ENCODE measurements at regions not wholly inside any gene's neighbourhood (a gene's known extent, or its start where the extent isn't known, plus 50 kb on each side); places are given as distances from the start of the nearest gene placed in this dataset.

DNA sequence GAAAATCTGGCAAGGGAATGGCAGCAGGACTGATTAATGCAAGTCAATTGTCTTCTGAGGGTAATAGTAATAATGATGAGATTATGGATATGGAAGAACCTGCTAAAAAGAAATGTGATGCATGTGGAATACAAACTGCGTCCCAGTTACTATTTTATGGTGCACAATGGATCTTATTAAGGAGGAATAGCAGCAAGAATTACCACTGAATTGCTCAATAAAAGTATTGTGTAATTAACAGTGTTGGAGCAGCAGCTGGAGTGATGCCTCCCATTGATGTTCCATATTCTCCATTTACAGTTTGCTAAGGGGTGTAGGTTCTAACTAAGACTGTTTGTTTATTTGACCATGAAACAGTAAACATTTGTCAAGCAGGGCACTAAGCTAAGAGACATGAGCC, 167.9 kb downstream of the HRH4 start:
- ATAC-seq: no peak
- DNase-seq: no peak
- Mint-ChIP-seq H3K27me3 (peaks cover 6% of the 10 kb centered on the region), H3K9me3 (ENCODE audit: low read depth) (no peaks in the 10 kb centered on the region), H3K27ac (no peak overlapping the region), H3K36me3 (ENCODE audit: low read depth) (no peaks in the 10 kb centered on the region), H3K4me1 (no peaks in the 10 kb centered on the region), H3K4me3 (no peak overlapping the region)
- CTCF ChIA-PET: no interaction called here
- POLR2A ChIA-PET: no interaction called here
- intact Hi-C loops (cut with DNase I, micrococcal nuclease): no loop called here

DNA sequence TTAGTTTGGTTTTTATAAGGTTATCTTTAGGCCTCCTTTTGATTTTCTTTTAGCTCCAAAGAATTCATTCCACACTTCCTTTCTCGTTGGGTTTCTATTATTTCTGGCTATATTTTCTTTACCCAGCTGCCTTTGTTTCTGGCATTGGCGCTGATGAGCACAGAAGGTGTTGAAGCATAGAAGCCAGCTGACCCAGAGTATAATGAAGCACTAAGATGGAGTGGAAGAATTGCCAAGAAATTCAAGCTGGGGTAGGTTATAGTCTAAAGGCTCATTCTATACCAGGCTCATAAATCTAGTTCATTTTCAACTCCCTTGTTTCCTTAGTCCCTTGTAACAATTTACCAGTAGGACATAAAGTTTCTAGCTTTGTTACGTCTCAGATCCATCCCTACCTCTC, 169.5 kb downstream of the HRH4 start:
- H3K4me1 Mint-ChIP-seq: no peaks in the 10 kb centered on the region
- ATAC-seq (no peak), DNase-seq (no peak)
- H3K36me3 Mint-ChIP-seq (ENCODE audit: low read depth): no peaks in the 10 kb centered on the region
- no peak overlapping the region for H3K4me3 Mint-ChIP-seq
- no peak overlapping the region for H3K27ac Mint-ChIP-seq
- intact Hi-C loops (cut with DNase I, micrococcal nuclease): loop anchor here in 1 of 2 experiments (2.0 kb wide), 1 partner anchor 19 kb away; no protein-coding TSS in a partner anchor
- POLR2A ChIA-PET: no interaction called here
- H3K27me3 Mint-ChIP-seq: peaks cover 6% of the 10 kb centered on the region
- H3K9me3 Mint-ChIP-seq (ENCODE audit: low read depth): no peaks in the 10 kb centered on the region
- CTCF ChIA-PET: interaction anchor here (0.7 to 0.9 kb wide), 3 partner anchors 24 to 453 kb away, joined by 3 read pairs; no protein-coding TSS in a partner anchor

DNA sequence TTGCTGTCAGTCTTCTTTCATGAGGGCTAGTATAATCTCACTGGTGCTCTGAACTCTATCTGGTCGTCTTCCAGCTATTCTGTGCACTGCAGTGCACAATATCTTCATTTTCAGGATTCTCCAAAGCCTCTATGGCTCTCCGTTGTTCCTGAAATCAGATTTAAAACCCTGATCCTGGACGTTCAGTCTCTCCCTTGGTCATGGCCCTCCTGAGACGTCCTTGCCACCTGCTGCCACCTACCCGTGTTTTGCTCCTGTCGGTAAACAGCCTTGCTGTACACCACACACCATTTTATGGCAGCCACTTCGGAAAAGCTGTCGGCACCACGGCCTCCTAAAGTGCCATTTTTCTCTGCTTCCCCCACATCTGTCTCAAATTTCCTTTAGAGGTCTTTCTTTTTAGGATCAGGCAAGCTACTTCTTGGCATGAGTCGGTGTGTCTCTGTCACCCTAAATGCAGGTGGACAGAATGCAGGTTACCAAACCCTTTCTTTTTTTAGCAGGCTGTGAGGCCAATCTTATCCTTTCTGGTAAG, 170.0 kb downstream of the HRH4 start:
- intact Hi-C loops (cut with DNase I, micrococcal nuclease): loop anchor here in 1 of 2 experiments (2.0 kb wide), 1 partner anchor 20 kb away; no protein-coding TSS in a partner anchor
- H3K9me3 Mint-ChIP-seq (ENCODE audit: low read depth): no peaks in the 10 kb centered on the region

DNA sequence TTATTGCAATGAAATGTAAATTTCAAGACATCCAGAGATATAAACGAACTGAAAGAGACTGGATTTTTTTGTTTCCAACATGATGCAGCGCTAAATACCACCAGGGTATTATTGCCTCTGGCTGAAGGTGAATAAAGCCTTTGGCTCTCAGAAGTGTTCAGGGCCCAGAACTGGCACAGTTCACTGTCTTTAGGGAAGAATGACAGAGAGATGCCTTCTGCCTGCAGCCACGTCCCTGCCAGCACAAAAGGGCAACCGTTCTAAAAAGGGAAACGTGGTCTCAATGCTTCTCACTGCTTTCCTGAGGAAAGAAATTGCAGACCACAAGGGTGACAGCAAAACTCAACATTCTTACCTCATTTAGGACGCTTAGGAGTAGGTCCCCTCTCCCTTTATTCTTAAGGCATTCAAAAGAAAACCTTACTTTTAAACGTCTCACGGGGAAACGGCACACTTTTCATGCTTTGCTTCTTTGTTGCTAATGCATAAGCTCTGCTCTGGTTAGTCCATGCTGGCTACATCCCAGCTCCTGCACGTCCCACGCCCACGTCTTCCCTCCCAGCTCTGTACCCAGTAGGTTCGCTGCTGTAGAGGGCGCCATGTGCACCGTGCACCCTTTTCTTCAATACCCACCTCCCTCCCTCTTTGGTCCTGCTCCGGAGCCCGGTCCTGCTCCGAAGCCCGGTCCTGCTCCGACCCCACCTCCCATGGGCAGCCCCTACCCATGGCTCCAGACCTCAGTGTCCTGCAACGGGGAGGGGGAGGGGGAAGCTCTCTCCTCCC, 171.0 kb downstream of the HRH4 start:
- intact Hi-C loops (cut with DNase I, micrococcal nuclease): loop anchor here in 1 of 2 experiments (2.0 kb wide), 1 partner anchor 21 kb away; no protein-coding TSS in a partner anchor
- H3K36me3 Mint-ChIP-seq (ENCODE audit: low read depth): no peaks in the 10 kb centered on the region
- POLR2A ChIA-PET: no interaction called here

More for the DNA sequence above, 170.0 kb downstream of the HRH4 start:
- ATAC-seq (no peak), DNase-seq (no peak)
- Mint-ChIP-seq H3K36me3 (ENCODE audit: low read depth) (no peaks in the 10 kb centered on the region), H3K27me3 (peaks cover 6% of the 10 kb centered on the region), H3K4me3 (no peak overlapping the region), H3K4me1 (no peaks in the 10 kb centered on the region), H3K27ac (no peak overlapping the region)
- ChIA-PET CTCF (interaction anchor here (0.6 to 0.9 kb wide), 4 partner anchors 23 to 453 kb away, joined by 3 read pairs; no protein-coding TSS in a partner anchor), POLR2A (no interaction called here)

DNA sequence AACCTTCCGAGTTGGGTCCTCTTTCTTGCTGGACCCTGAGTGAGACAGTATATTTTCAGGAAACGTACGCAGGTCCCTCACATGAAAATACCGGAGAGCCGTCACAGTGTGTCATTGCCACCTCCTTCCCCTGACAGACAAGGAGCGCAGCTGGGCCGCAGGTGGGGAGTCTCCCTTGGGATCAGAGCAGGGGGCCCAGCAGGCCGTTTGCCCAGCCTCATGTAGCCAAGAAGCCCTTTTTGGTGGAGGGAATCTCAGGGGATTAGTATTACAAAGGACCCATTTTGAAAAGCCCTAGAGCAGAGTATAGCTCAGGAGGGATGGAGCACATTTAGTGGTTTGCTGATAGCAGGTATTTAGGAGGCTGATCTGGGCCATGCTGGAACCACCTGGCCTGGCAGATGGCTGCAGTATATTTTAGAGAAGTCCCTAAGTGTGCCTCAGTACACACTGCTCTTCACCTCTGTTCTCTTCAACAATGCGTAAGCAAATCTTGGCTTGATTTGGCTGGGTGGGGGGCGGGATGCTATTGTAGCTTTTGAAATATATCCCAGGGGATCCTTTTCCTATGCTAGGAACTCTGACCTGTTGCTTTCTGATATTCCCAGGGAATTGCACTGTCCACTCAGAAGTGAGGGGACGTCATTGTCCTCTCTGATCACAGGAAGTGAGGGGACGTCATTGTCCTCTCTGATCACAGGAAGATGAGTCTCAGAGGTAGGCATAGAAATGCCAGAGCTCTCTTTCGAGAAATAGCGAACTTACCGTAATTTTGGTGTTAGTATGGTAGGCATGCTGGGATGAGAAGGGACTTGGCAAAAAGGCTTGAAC, 171.9 kb downstream of the HRH4 start:
- POLR2A ChIA-PET: no interaction called here
- intact Hi-C loops (cut with DNase I, micrococcal nuclease): no loop called here
- no peaks in the 10 kb centered on the region for H3K36me3 Mint-ChIP-seq (ENCODE audit: low read depth)
- no peaks in the 10 kb centered on the region for H3K4me1 Mint-ChIP-seq
- CTCF ChIA-PET: no interaction called here
- ATAC-seq (no peak), DNase-seq (no peak)
- no peaks in the 10 kb centered on the region for H3K9me3 Mint-ChIP-seq (ENCODE audit: low read depth)
- H3K27ac Mint-ChIP-seq: no peak overlapping the region
- peaks cover 2% of the 10 kb centered on the region for H3K27me3 Mint-ChIP-seq
- no peak overlapping the region for H3K4me3 Mint-ChIP-seq

More for the DNA sequence above, 171.0 kb downstream of the HRH4 start:
- no peaks in the 10 kb centered on the region for H3K9me3 Mint-ChIP-seq (ENCODE audit: low read depth)
- CTCF ChIA-PET: interaction anchor here (0.6 kb wide), 1 partner anchor 229 kb away, joined by 3 read pairs; no protein-coding TSS in a partner anchor
- no peaks in the 10 kb centered on the region for H3K27me3 Mint-ChIP-seq
- H3K4me3 Mint-ChIP-seq: no peak overlapping the region
- DNase-seq: peak; percentile 11
- H3K4me1 Mint-ChIP-seq: no peaks in the 10 kb centered on the region
- no peak for ATAC-seq
- H3K27ac Mint-ChIP-seq: no peak overlapping the region

DNA sequence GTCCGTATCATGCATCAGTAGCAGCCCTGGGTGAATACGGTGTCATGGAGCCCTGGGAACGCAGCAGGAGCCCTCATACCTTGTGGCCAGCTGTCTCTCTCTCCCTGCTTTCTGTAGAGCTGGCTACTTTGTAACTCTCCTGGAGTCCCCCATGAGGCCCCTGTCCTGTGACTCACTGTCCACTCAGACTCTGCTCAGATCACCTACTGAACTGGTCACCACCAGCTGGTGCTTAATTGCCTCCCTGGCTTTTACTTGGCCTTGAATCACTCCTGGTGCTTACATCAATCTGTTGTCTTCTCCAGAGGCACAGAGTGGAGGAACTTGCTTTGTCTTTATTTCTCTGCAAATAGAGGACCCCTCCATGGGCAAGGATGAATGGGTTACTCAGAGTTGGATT, 172.7 kb downstream of the HRH4 start:
- CTCF ChIA-PET: interaction anchor here (0.6 kb wide), 1 partner anchor 144 kb away, joined by 3 read pairs; no protein-coding TSS in a partner anchor
- no peak overlapping the region for H3K27ac Mint-ChIP-seq
- DNase-seq: no peak
- peaks cover 2% of the 10 kb centered on the region for H3K27me3 Mint-ChIP-seq
- H3K4me3 Mint-ChIP-seq: no peak overlapping the region
- no peaks in the 10 kb centered on the region for H3K36me3 Mint-ChIP-seq (ENCODE audit: low read depth)
- no peaks in the 10 kb centered on the region for H3K9me3 Mint-ChIP-seq (ENCODE audit: low read depth)
- intact Hi-C loops (cut with DNase I, micrococcal nuclease): no loop called here
- POLR2A ChIA-PET: no interaction called here
- no peak for ATAC-seq
- no peaks in the 10 kb centered on the region for H3K4me1 Mint-ChIP-seq

DNA sequence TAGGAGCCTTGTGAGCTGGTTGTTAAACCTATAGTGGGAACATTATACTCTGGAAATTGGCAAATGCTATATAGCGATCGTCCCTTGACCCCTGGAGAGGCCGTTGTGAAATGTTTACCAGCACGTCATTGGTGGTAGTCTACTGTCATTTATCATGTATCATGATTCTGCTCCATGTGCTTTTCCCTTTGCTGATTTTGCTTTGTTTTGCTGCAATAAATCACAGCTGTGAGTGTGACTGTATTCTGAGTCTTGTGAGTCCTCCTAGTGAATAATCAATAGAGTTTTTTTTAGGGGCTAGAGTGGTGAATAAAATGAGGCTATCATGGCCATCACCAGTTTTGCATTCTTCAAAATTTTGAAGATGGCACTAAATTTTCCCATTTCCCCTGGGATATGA, 189.1 kb downstream of the HRH4 start:
- intact Hi-C loops (cut with DNase I, micrococcal nuclease): no loop called here
- ATAC-seq: no peak

DNA sequence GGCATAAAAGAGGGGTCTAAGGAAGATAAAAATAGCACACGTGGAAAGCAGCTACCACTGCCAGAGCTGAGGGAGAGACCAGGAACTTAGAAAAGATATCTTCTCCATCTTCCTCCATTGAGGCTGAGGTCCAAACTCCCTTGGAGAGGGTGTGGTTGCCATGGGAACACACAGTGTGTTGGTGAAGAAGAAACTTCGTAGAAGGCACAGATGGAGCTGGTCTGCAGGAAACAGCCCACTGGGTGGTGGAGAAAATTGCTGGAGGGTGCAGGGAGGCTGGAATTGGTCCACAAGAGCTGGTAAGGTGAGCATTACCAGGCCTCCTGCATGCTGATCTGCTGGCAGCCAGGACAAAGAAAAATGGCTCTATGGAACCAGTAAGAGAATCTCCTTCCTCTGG, 191.0 kb downstream of the HRH4 start:
- Mint-ChIP-seq H3K4me1 (no peaks in the 10 kb centered on the region), H3K9me3 (ENCODE audit: low read depth) (peaks cover 2% of the 10 kb centered on the region), H3K36me3 (ENCODE audit: low read depth) (no peaks in the 10 kb centered on the region), H3K27ac (no peak overlapping the region), H3K27me3 (peaks cover 3% of the 10 kb centered on the region), H3K4me3 (no peak overlapping the region)
- ChIA-PET POLR2A (no interaction called here), CTCF (interaction anchor here (1.1 to 1.2 kb wide), 2 partner anchors 36 to 137 kb away, joined by 3 read pairs; no protein-coding TSS in a partner anchor)
- DNase-seq (no peak), ATAC-seq (no peak)
- intact Hi-C loops (cut with DNase I, micrococcal nuclease): no loop called here

More for the DNA sequence above, 189.1 kb downstream of the HRH4 start:
- ChIA-PET POLR2A (no interaction called here), CTCF (no interaction called here)
- Mint-ChIP-seq H3K27ac (no peak overlapping the region), H3K9me3 (ENCODE audit: low read depth) (peaks cover 2% of the 10 kb centered on the region), H3K36me3 (ENCODE audit: low read depth) (no peaks in the 10 kb centered on the region), H3K4me1 (no peaks in the 10 kb centered on the region), H3K27me3 (peaks cover 3% of the 10 kb centered on the region), H3K4me3 (no peak overlapping the region)
- no peak for DNase-seq

DNA sequence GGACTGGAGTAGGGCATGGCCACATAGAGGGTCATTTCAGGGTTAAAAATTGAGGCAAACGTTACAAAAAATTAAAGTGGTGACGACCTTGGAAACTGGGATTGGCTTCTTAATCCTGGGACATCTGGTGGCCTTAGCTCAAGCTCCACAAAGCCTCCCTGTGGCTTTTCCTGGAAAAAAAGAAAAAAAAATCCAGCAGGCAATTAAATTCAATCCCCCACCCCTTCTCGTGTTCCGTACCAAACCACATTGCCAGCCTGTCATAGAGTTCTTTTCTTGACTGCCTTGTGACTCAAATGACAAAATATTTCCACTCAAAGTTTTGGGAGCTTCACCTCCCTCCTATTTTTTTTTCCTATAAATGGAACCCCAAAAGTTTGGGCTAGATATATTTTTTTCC, 195.6 kb downstream of the HRH4 start:
- no peaks in the 10 kb centered on the region for H3K27me3 Mint-ChIP-seq
- peaks cover 1% of the 10 kb centered on the region for H3K9me3 Mint-ChIP-seq (ENCODE audit: low read depth)
- H3K27ac Mint-ChIP-seq: no peak overlapping the region
- peaks cover 12% of the 10 kb centered on the region for H3K4me1 Mint-ChIP-seq
- ATAC-seq (no peak), DNase-seq (no peak)
- H3K36me3 Mint-ChIP-seq (ENCODE audit: low read depth): no peaks in the 10 kb centered on the region
- no peak overlapping the region for H3K4me3 Mint-ChIP-seq
- POLR2A ChIA-PET: no interaction called here
- CTCF ChIA-PET: no interaction called here
- intact Hi-C loops (cut with DNase I, micrococcal nuclease): no loop called here

DNA sequence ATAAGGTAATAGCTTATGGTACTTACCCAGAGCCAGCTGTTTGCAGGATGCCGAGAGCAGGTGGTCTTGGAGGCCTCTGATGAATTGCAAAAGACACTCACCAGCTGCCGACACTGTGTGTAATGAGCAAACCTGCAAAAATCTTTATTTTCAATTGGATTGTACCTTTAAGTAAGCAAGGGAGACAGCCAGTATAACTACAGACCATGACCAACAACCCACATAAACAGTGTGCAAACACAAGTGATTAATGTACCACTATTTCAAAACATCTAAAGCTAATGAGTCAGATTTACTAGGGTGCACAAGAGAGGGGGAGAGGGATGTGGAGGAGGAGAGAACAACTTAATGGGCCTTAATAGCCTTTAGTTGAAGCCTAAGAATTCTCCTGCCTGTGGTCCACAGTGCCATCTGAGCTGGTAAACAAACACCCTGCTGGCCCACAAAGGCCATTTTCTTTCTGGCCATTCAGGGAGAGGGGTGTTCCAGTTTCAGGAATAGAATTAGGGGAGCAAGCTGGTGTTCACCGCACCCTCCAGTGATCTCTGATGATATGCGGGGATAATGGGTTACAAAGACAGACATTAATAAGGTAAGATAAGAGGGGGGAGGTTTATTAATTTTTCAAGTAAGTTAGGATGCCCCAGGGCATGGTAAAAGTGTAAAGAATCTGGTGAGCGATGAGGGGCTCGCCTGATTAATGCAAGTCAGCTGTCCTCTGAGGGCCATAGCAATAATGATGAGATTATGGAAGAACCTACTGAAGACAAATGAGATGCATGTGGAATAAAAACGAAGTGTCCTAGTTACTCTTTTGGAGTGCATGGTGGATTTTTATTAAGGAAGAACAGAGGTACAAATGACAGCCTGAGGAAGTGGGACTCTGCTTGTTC, 196.4 kb downstream of the HRH4 start:
- Mint-ChIP-seq H3K4me1 (peaks cover 12% of the 10 kb centered on the region), H3K9me3 (ENCODE audit: low read depth) (no peaks in the 10 kb centered on the region), H3K27me3 (no peaks in the 10 kb centered on the region), H3K4me3 (no peak overlapping the region), H3K27ac (no peak overlapping the region), H3K36me3 (ENCODE audit: low read depth) (no peaks in the 10 kb centered on the region)
- intact Hi-C loops (cut with DNase I, micrococcal nuclease): no loop called here
- CTCF ChIA-PET: interaction anchor here (1.0 kb wide), 1 partner anchor 13 kb away, joined by 3 read pairs; no protein-coding TSS in a partner anchor
- ATAC-seq: no peak
- POLR2A ChIA-PET: no interaction called here
- DNase-seq: no peak

DNA sequence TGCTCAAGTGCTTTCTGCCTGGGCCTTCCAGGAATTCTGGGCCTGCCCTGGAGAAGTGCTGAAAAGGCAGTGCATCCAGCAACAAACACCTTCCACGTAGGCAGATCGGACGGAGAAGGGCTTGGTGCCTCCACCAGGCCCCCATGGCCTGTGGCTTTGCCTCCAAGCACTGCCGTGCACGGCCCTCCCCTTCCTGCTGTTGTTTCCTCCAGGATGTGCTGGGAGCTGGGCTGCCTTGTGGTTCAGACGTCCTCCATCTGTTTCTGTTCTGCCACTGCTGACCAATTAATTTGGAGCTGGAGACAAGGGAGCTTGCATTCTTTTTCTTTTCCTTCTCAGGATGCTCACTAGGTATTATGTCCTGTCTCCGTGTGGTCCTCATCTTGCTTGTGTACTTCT, 197.0 kb downstream of the HRH4 start:
- H3K27me3 Mint-ChIP-seq: no peaks in the 10 kb centered on the region
- intact Hi-C loops (cut with DNase I, micrococcal nuclease): no loop called here
- POLR2A ChIA-PET: no interaction called here
- no peaks in the 10 kb centered on the region for H3K36me3 Mint-ChIP-seq (ENCODE audit: low read depth)
- ATAC-seq (no peak), DNase-seq (no peak)
- H3K9me3 Mint-ChIP-seq (ENCODE audit: low read depth): no peaks in the 10 kb centered on the region
- H3K27ac Mint-ChIP-seq: no peak overlapping the region
- H3K4me3 Mint-ChIP-seq: no peak overlapping the region
- peaks cover 12% of the 10 kb centered on the region for H3K4me1 Mint-ChIP-seq
- CTCF ChIA-PET: interaction anchor here (1.0 kb wide), 1 partner anchor 12 kb away, joined by 3 read pairs; no protein-coding TSS in a partner anchor

Data from activated CD4-positive, alpha-beta T cell treated with anti-CD3 and anti-CD28 coated beads for 36 hours (primary cell).